Smooth muscle cell (in vitro differentiated cells): ENCODE measurements at regions not wholly inside any gene's neighbourhood (a gene's known extent, or its start where the extent isn't known, plus 50 kb on each side); places are given as distances from the start of the nearest gene placed in this dataset.

Experiments used
- DNase-seq: peaks from one replicate; lab custom pipeline; 2025; ENCODE audit not compliant: unreplicated experiment; lab: John Stamatoyannopoulos, UW
- H2AFZ ChIP-seq: fragments of 200-600 bp; sonication (generic); 2 replicates; pipeline ENCODE4 v1.6.0; 2016; ENCODE audit warnings: antibody characterized with exemption, low read depth, mild to moderate bottlenecking
- H3F3A ChIP-seq: fragments of 200-600 bp; sonication (generic); 2 replicates; pipeline ENCODE4 v1.6.0; 2017; ENCODE audit warnings: antibody characterized with exemption, low read depth
- H3K27ac ChIP-seq: fragments of 200-600 bp; sonication (generic); 2 replicates; pipeline ENCODE4 v1.5.1; 2016; ENCODE audit warnings: low read depth, mild to moderate bottlenecking
- H3K27me3 ChIP-seq: fragments of 200-600 bp; sonication (generic); 2 replicates; pipeline ENCODE4 v1.6.1; 2016; ENCODE audit warnings: low read depth, mild to moderate bottlenecking
- H3K36me3 ChIP-seq: fragments of 200-600 bp; sonication (generic); 2 replicates; pipeline ENCODE4 v1.5.1; 2016; ENCODE audit warnings: low read depth
- H3K4me1 ChIP-seq: fragments of 200-600 bp; sonication (generic); 2 replicates; pipeline ENCODE4 v1.5.1; 2016; ENCODE audit warnings: low read depth
- H3K4me2 ChIP-seq: fragments of 200-600 bp; sonication (generic); 2 replicates; pipeline ENCODE4 v1.6.0; 2016; ENCODE audit warnings: mild to moderate bottlenecking
- H3K4me3 ChIP-seq: fragments of 200-600 bp; sonication (generic); 2 replicates; pipeline ENCODE4 v1.5.1; 2016; ENCODE audit warnings: mild to moderate bottlenecking
- H3K79me2 ChIP-seq: fragments of 200-600 bp; sonication (generic); 2 replicates; pipeline ENCODE4 v1.6.0; 2016; ENCODE audit warnings: low read depth, mild to moderate bottlenecking
- H3K9ac ChIP-seq: fragments of 200-600 bp; sonication (generic); 2 replicates; pipeline ENCODE4 v1.6.0; 2016; ENCODE audit warnings: low read depth
- H3K9me3 ChIP-seq: fragments of 200-600 bp; sonication (generic); replicated peaks from 2 replicates; pipeline ENCODE4 v1.5.1; 2016; ENCODE audit warnings: low read depth
- H4K20me1 ChIP-seq: fragments of 200-600 bp; sonication (generic); 2 replicates; pipeline ENCODE4 v1.6.0; 2016; ENCODE audit warnings: low read depth
- CTCF ChIP-seq: fragments of 200-600 bp; sonication (generic); IDR thresholded peaks from 2 replicates; pipeline ENCODE4 v1.5.1; 2017; ENCODE audit warnings: borderline replicate concordance, mild to moderate bottlenecking, antibody characterized with exemption; ENCODE audit not compliant: insufficient read depth, poor library complexity, severe bottlenecking
- WGBS: methylation state at CpG from one replicate; pipeline ENCODE4 v1.1.7; 2016; ENCODE audit warnings: low lambda C conversion rate; 5-methylcytosine and 5-hydroxymethylcytosine counted together

- H3K4me2 ChIP-seq = no peak overlapping the region
- 87% methylated on average over 4 of the region's 4 CpGs for WGBS
These were observed 95.1 kb upstream of the NRXN3 start for GRCh38 chr14:78075033-78075432.

GRCh38 chr14:78075555-78076277 lies 94.5 kb upstream of the NRXN3 start:
- Histone ChIP-seq H3K4me2 (no peak overlapping the region), H3K36me3 (no peaks in the 10 kb centered on the region), H3K4me1 (no peaks in the 10 kb centered on the region), H3K9me3 (no peaks in the 10 kb centered on the region), H3K79me2 (no peaks in the 10 kb centered on the region), H2AFZ (no peak overlapping the region), H4K20me1 (no peaks in the 10 kb centered on the region), H3K4me3 (no peak overlapping the region), H3K27me3 (no peaks in the 10 kb centered on the region), H3K9ac (no peak overlapping the region), H3K27ac (no peak overlapping the region), H3F3A (no peaks in the 10 kb centered on the region)
- TF ChIP-seq CTCF = no peak
- no peak for DNase-seq
- WGBS = 89% methylated on average over 9 of the region's 9 CpGs

More at GRCh38 chr14:78075033-78075432, 95.1 kb upstream of the NRXN3 start:
- Histone ChIP-seq H3K79me2 (no peaks in the 10 kb centered on the region), H3K4me1 (no peaks in the 10 kb centered on the region), H3F3A (no peaks in the 10 kb centered on the region), H3K36me3 (no peaks in the 10 kb centered on the region), H3K27me3 (no peaks in the 10 kb centered on the region), H3K9ac (no peak overlapping the region), H2AFZ (no peak overlapping the region), H3K27ac (no peak overlapping the region), H4K20me1 (no peaks in the 10 kb centered on the region), H3K9me3 (no peaks in the 10 kb centered on the region), H3K4me3 (no peak overlapping the region)
- no peak for TF ChIP-seq CTCF
- DNase-seq = no peak

- no peaks in the 10 kb centered on the region for H4K20me1 ChIP-seq
- H3K27ac ChIP-seq = no peak overlapping the region
- TF ChIP-seq CTCF = no peak
- no peak overlapping the region for H3K9ac ChIP-seq
- H3K27me3 ChIP-seq = no peaks in the 10 kb centered on the region
- no peak for DNase-seq
- no peaks in the 10 kb centered on the region for H3K9me3 ChIP-seq
- no peak overlapping the region for H3K4me2 ChIP-seq
- no peaks in the 10 kb centered on the region for H3K4me1 ChIP-seq
- WGBS = 33% methylated on average over 1 of the region's 1 CpG
- no peak overlapping the region for H3K4me3 ChIP-seq
- H2AFZ ChIP-seq = no peak overlapping the region
- no peaks in the 10 kb centered on the region for H3K79me2 ChIP-seq
- H3K36me3 ChIP-seq = no peaks in the 10 kb centered on the region
- no peaks in the 10 kb centered on the region for H3F3A ChIP-seq
These were observed 88.9 kb upstream of the NRXN3 start for GRCh38 chr14:78081245-78081644.

GRCh38 chr14:78083837-78084236 lies 86.3 kb upstream of the NRXN3 start:
- no peak for DNase-seq
- no peak overlapping the region for H3K9ac ChIP-seq
- no peak overlapping the region for H2AFZ ChIP-seq
- H3F3A ChIP-seq = no peaks in the 10 kb centered on the region
- H3K4me1 ChIP-seq = no peaks in the 10 kb centered on the region
- TF ChIP-seq CTCF = no peak
- no peaks in the 10 kb centered on the region for H3K36me3 ChIP-seq
- H3K9me3 ChIP-seq = no peaks in the 10 kb centered on the region
- H3K4me2 ChIP-seq = no peak overlapping the region
- H3K27me3 ChIP-seq = no peaks in the 10 kb centered on the region
- H4K20me1 ChIP-seq = no peaks in the 10 kb centered on the region
- no peak overlapping the region for H3K4me3 ChIP-seq
- H3K27ac ChIP-seq = no peak overlapping the region
- no peaks in the 10 kb centered on the region for H3K79me2 ChIP-seq
